Tibial nerve (tissue), 4 donors: ENCODE measurements at regions not wholly inside any gene's neighbourhood (a gene's known extent, or its start where the extent isn't known, plus 50 kb on each side); places are given as distances from the start of the nearest gene placed in this dataset.

Experiments used
- DNase-seq, 2 donors: peaks; one replicate each; pipeline ENCODE4 v3.0.0-alpha.2; 2019; ENCODE audit warnings: low spot score in 2 of 2
- H3K27ac ChIP-seq, 4 donors: fragments of 200-600 bp; sonication (generic) in 3 of 4; one replicate each; pipeline ENCODE4 v1.5.1; 2017 to 2019; ENCODE audit warnings: mild to moderate bottlenecking in 1 of 4
- H3K27me3 ChIP-seq, 2 donors: fragments of 200-600 bp; sonication (generic) in 1 of 2; one replicate each; pipeline versions ENCODE4 v1.5.1 to v1.6.0; 2017 to 2019
- H3K36me3 ChIP-seq, 3 donors: fragments of 200-600 bp; sonication (generic); one replicate each; pipeline ENCODE4 v1.5.1; 2018 to 2019
- H3K4me1 ChIP-seq, 4 donors: fragments of 200-600 bp; sonication (generic) in 3 of 4; one replicate each; pipeline ENCODE4 v1.5.1; 2017 to 2019
- H3K4me3 ChIP-seq, 4 donors: fragments of 200-600 bp; sonication (generic) in 3 of 4; one replicate each; pipeline ENCODE4 v1.5.1; 2017 to 2019; ENCODE audit warnings: mild to moderate bottlenecking in 1 of 4, moderate library complexity in 1 of 4
- H3K9me3 ChIP-seq, 4 donors: fragments of 200-600 bp; sonication (generic) in 3 of 4; one replicate each; pipeline ENCODE4 v1.5.1; 2017 to 2019
- EP300 ChIP-seq, 2 donors: sonication (generic); formaldehyde crosslinking; IDR thresholded peaks; one replicate each; pipeline ENCODE4 v1.6.1; 2017; ENCODE audit warnings: antibody characterized with exemption in 2 of 2, mild to moderate bottlenecking in 1 of 2
- POLR2A ChIP-seq, 2 donors: fragments of 450-650 bp; IDR thresholded peaks; one replicate each; pipeline ENCODE4 v1.6.1; 2017; ENCODE audit warnings: antibody characterized with exemption in 2 of 2, mild to moderate bottlenecking in 2 of 2, moderate library complexity in 2 of 2
- WGBS, 2 donors: methylation state at CpG; one replicate each; pipeline ENCODE4 v1.1.5; 2018; 5-methylcytosine and 5-hydroxymethylcytosine counted together
- TF ChIP-seq, protein P1 (sequence below), 5 experiments: fragments of 200-600 bp in 3 of 5; fragments of 450-650 bp in 2 of 5; sonication (generic) in 3 of 5; IDR thresholded peaks; one replicate each; pipeline ENCODE4 v1.5.1; 2016 to 2019; ENCODE audit warnings: antibody characterized with exemption in 5 of 5, mild to moderate bottlenecking in 3 of 5, moderate library complexity in 2 of 5

DNA sequence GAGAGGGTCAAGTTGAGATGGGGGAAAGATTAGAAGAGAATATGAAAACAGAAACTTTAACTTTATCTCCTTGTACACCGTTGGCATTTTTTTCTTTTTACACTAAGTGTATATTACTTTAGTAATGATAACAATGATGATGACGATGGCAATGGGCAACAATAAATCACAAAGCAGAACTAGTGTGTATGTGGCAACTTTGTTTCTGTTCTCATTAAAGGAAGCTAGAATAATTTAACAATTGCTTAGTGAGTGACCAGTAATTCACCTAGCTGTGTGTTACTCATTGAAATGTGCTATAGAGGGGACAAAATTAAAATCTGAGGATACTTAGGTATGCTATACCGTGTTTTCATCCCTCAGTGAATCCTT lies 318.5 kb upstream of the TBL1XR1 start:
- Histone ChIP-seq H3K27me3 (no peaks in the 10 kb centered on the region), H3K9me3 (no peaks in the 10 kb centered on the region), H3K4me3 (no peak overlapping the region), H3K4me1 (peaks cover 0 to 29% (median 6%) of the 10 kb centered on the region in 4 donors), H3K27ac (peak overlapping the region in 1 of 4 donors; percentile 45), H3K36me3 (no peaks in the 10 kb centered on the region)
- DNase-seq = no peak
- 45 to 61% methylated on average over 3 of the region's 3 CpGs for WGBS, 2 donors
- no peak for TF ChIP-seq EP300 (IDR thresholded peaks at IDR 0.05)
- TF ChIP-seq, protein P1, sequence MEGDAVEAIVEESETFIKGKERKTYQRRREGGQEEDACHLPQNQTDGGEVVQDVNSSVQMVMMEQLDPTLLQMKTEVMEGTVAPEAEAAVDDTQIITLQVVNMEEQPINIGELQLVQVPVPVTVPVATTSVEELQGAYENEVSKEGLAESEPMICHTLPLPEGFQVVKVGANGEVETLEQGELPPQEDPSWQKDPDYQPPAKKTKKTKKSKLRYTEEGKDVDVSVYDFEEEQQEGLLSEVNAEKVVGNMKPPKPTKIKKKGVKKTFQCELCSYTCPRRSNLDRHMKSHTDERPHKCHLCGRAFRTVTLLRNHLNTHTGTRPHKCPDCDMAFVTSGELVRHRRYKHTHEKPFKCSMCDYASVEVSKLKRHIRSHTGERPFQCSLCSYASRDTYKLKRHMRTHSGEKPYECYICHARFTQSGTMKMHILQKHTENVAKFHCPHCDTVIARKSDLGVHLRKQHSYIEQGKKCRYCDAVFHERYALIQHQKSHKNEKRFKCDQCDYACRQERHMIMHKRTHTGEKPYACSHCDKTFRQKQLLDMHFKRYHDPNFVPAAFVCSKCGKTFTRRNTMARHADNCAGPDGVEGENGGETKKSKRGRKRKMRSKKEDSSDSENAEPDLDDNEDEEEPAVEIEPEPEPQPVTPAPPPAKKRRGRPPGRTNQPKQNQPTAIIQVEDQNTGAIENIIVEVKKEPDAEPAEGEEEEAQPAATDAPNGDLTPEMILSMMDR (IDR thresholded peaks at IDR 0.05) = no peak
- TF ChIP-seq POLR2A (IDR thresholded peaks at IDR 0.05) = no peak

GRCh38 chr3:177516158-177517011 lies 319.1 kb upstream of the TBL1XR1 start:
- Histone ChIP-seq H3K27ac (peak overlapping the region in 1 of 4 donors; percentile 45), H3K4me1 (peaks cover 0 to 29% (median 6%) of the 10 kb centered on the region in 4 donors), H3K27me3 (no peaks in the 10 kb centered on the region), H3K36me3 (no peaks in the 10 kb centered on the region), H3K9me3 (no peaks in the 10 kb centered on the region), H3K4me3 (no peak overlapping the region)
- TF ChIP-seq, protein P1 (IDR thresholded peaks at IDR 0.05) = no peak
- TF ChIP-seq EP300 (IDR thresholded peaks at IDR 0.05) (no peak), POLR2A (IDR thresholded peaks at IDR 0.05) (no peak)
- no peak for DNase-seq
- 15 to 25% methylated on average over 14 of the region's 14 CpGs for WGBS, 2 donors

- 94 to 100% methylated on average over 2 of the region's 2 CpGs for WGBS, 2 donors
- no peak overlapping the region for H3K27ac ChIP-seq
- H3K4me3 ChIP-seq = no peak overlapping the region
- H3K36me3 ChIP-seq = no peaks in the 10 kb centered on the region
- H3K4me1 ChIP-seq = peaks cover 0 to 29% (median 6%) of the 10 kb centered on the region in 4 donors
- no peaks in the 10 kb centered on the region for H3K27me3 ChIP-seq
- TF ChIP-seq, protein P1 (IDR thresholded peaks at IDR 0.05) = no peak
- no peak for TF ChIP-seq EP300 (IDR thresholded peaks at IDR 0.05)
- TF ChIP-seq POLR2A (IDR thresholded peaks at IDR 0.05) = no peak
- H3K9me3 ChIP-seq = no peaks in the 10 kb centered on the region
- no peak for DNase-seq
Measured at GRCh38 chr3:177517906-177518305, 320.6 kb upstream of the TBL1XR1 start.

GRCh38 chr3:177519588-177519987 lies 322.3 kb upstream of the TBL1XR1 start:
- Histone ChIP-seq H3K36me3 (no peaks in the 10 kb centered on the region), H3K4me1 (peaks cover 0 to 18% (median 6%) of the 10 kb centered on the region in 4 donors), H3K27me3 (no peaks in the 10 kb centered on the region), H3K27ac (no peak overlapping the region), H3K9me3 (no peaks in the 10 kb centered on the region), H3K4me3 (no peak overlapping the region)
- WGBS, 2 donors = 81 to 97% methylated on average over 13 of the region's 13 CpGs
- TF ChIP-seq, protein P1 (IDR thresholded peaks at IDR 0.05) = no peak
- TF ChIP-seq POLR2A (IDR thresholded peaks at IDR 0.05) (no peak), EP300 (IDR thresholded peaks at IDR 0.05) (no peak)
- no peak for DNase-seq

DNA sequence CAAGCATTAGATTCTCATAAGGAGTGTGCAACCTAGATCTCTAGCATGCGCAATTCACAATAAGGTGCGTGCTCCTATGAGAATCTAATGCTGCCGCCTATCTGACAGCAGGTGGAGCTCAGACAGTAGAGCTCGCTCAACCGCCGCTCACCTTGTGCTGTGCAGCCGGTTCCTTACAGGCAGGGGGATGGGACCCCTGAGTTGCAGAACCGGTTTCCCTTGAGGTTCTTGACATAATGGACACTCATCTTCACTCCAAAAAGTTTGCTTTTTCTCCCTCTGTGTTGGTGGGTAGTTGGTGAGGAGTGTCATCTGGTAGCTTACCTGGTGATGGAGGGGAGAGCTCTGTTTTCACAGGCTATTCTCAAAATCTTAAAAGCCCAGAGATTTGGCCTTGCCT lies 324.0 kb upstream of the TBL1XR1 start:
- Histone ChIP-seq H3K36me3 (no peaks in the 10 kb centered on the region), H3K9me3 (no peaks in the 10 kb centered on the region), H3K4me3 (no peak overlapping the region), H3K4me1 (peaks cover 3 to 10% (median 6%) of the 10 kb centered on the region in 4 donors), H3K27ac (no peak overlapping the region), H3K27me3 (no peaks in the 10 kb centered on the region)
- WGBS, 2 donors = 91 to 98% methylated on average over 8 of the region's 8 CpGs
- TF ChIP-seq, protein P1 (IDR thresholded peaks at IDR 0.05) = no peak
- TF ChIP-seq EP300 (IDR thresholded peaks at IDR 0.05) (no peak), POLR2A (IDR thresholded peaks at IDR 0.05) (no peak)
- DNase-seq = no peak
